ENCODE measurements at regions not wholly inside any gene's neighbourhood (a gene's known extent, or its start where the extent isn't known, plus 50 kb on each side); places are given as distances from the start of the nearest gene placed in this dataset.

DNA sequence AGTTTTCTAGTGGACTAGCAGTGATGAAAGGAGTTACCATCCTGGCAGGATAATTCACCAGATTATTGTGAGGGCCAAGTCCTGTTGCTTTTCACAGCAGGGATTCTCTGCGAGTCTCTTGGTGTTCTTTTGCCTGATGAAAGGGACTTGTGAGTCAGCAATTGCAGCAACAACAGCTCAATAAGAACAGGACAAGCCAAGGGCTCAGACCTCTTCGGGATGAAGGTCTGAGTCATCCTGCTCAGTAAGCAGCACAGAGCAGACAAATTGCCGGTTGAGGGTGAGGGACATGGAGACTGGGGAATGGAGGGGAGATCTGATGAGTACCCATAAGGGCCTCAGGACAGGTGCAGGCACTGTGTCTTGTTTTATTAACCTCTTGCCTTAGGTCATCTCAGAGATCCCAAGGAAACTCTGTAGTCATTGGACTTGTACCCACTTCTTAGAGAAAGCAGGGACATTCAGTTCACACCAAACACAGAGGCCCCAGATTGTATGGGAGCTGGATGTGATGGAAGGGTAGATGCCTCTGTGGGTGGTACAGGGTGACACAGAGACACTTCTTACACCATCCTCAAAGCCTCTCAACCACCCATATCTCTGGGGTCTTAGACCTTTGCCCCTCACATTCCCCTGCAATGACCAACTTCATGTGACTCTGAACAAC is 173.8 kb upstream of the TLE3 start:
- peak; percentile 91 for DNase-seq

- no peak for DNase-seq
Observed at GRCh38 chr15:70270752-70271111, 173.0 kb upstream of the TLE3 start.

DNA sequence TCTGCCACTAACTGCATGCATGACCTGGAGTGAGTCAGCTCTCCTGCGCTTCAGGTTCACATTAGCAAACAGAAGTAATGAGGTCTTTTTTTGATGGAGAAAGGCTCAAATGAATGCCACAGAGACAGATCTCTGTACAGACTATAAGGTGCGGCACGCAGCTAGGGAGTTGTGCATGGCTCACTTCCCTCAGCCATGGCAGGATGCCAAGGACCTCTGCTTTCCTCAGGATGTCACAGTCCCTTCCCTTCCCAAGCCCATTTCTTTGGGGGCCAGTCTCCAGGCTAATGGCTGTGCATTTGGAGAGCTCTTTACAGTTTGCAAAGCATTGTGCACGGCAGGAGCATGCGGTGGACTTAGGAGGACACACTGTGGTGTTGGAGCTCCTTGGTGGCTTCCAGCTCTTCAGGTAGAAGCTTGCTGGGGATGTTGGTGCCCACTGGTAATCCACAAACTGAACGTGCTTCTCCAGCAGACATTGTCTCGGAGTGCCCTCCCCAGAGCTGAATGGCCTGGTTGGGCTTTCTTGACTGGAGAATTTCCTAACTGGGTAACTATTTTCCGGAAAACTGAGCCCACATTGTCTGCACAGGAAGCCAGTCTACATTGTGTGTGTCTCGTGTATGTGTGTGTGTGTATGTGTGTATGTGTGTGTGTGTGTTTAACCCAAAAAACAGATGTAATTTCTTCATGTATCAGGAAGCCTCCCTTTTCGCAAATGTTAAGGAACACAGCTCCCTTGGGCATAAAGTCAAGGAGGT is 172.5 kb upstream of the TLE3 start:
- no peak for DNase-seq

GRCh38 chr15:70269311-70269911 is 171.7 kb upstream of the TLE3 start:
- DNase-seq: no peak

GRCh38 chr15:70268698-70269251 is 171.1 kb upstream of the TLE3 start:
- DNase-seq: no peak

DNA sequence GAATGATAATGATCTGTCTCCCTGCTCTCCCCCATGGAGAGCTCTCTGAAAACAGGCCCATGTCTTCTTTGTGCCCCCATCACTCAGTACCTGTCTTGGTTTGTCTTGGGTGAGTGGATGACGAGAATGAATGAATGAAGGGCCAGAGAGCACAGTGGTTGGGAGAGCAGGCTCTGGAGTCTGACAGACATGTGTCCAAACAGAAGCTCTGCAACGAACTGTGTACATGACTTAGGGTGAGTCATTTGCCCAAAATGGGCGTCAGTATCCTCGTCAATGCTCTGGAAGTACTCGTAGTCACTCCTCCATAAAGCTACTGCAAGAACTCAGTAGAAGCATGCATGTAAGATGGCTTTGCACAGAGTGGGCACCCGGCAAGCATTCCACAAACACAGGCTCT is 170.2 kb upstream of the TLE3 start:
- DNase-seq: no peak

DNA sequence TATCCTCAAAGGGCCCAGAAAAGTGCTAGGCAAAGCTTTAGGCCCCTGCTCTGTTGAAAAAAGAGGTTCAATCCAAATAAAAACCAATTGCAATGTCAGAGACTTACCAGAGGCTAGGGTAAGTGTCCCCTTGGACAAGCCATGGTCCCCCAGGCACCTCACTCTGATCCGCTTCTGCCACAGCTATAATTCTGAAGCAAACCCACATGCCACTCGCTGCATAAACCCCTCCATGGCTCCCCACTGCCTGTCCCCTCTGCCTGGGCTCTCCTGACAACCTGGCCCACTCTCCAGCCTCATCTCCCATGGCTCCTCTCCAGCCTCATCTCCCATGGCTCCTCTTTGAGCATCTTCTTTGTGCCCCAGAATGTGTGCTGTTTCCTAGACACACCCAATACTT is 169.6 kb upstream of the TLE3 start:
- DNase-seq: no peak

DNA sequence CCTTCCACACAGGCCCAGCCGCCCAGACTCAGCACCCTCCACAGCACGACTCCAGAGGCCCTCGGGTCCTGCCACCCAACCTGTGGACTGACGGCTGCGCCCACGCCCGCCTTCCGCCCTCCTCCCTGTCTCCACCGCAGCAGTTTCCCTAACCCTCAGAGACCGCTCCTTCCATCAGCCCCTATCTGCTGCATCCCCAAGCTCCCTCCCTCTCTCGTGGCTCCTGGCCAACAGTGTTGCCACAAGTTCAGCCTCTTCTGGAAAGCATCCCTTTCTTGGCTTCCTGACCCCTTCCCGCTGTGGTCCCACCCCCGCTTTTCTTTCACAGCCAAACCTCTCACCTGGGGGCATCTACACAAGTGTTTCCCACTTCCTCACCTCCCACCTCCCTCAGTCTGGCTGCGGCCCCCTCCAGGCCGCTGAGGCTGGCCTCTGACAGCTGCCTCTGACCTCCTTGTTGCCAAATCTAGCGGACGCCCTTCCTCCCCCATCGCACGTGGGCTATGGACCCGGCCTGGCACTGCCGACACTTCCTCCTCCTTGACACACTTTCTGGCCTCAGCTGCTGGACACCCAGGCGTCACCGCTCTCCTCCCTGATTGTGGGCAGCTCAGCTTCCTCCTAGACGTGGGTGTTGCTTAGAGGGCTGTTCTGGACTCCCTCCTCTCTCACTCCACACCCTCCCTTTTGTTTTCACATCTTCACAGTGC is 168.8 kb upstream of the TLE3 start:
- peak; percentile 77 for DNase-seq

DNA sequence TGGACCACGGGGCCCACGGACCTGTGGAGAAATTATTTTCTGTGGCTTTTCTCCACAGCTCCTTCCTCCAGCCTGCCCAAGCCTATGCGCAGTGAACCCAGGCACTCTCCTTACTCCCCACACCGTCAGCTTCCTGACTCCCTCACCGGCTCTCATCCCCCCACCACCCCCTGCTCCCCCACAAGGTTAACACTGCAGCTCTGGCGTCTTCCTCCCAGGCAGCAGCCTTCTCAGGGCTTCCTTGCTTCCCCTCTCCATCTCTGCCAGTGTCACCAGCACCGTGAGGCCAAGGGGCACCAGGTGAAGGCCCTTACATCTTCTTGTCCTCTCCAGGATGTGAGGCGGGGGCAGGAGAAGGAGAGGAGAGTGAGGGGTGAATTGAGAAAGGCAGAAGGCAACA is 168.3 kb upstream of the TLE3 start:
- no peak for DNase-seq

DNA sequence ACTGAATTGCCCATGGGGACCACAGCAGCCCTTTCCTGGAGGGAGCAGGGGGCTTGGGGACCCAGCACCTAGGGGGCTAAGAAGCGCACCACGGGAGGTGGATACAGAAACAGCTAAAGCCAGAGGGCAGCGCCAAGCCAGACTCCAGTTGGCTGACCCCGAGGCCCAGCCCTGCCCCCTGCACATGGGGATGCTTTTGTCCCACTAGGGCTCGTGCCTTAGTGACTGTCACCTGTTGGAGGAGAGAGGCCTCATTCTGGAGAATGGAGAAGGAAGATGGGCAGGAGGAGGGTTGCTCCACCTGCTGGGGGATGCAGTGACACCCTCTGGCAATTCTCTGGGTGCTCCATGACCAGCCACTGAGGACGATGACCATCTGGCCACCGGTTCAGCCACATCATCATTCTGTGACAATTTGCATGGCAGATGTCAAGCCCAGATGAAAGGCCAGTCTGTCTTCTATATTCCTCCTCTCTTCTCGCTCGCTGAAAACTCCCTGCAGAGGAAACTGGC is 167.8 kb upstream of the TLE3 start:
- no peak for DNase-seq

DNA sequence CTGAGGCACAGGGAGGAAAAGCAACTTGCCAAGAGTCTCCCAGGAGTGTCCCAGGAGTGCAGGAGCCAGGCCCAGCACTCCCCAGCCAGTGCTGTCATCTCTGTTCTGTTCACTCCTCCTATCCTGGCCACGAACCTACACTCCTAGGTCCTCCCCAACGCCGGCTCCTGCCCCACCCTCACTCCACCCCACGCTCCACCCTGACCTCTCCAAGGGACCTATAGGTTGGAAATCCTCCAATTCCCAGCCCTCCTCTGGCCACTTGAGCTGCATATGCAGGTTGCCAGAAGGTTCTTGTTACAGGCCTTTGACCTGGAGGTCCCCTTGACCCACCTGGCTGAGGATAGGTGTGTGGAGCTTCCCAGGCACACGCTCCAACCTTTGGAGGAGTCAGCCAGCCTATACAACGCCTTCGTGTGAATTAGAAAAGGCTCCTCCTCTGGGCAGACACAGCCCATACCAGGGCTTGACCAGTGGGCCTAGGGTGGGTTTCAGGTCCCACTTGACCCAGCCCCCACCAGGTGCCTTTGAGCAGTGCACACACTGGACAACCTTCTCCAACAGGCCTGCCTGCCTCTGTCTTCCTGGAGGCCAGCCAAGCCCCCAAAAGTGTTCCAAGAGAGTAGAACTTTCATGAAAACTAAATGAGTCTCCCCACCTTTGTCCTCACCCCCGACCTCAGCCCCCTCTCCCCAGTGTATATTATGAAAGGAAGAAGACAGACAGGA is 167.2 kb upstream of the TLE3 start:
- no peak for DNase-seq

GRCh38 chr15:70264014-70264582 is 166.4 kb upstream of the TLE3 start:
- DNase-seq: peak; percentile 18

DNA sequence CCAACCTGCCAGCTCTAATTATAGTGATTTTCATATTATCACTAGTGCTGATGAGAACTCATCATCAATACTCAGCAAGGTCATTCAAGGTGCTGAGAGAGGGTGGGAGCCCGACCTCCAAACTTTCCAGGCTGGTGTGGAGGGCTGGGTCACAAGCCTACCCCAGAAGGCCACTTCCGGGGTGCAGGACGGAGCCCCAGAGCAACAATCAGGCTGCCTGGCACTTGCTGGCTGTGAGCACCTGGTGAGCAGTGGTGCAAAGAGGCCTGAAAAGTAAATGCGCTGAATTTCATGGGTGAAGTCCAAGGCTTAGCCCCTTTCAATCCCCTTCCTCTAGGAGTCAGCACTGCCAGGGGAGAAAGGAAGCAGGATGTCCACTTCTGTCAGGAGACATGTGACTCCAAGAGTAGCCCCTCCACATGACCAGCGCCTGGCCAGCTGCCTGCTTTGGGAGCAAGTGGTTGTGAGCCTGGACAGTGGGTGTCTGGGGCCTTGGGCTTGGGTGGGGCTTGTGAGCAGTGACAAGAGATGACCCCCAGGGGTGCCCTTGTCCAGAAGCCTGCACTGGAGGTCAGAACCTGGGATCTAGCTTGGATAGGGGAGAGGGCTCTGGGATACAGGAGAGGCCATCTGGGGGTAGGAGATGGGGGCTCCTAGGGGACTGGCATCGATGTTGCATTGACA is 165.0 kb upstream of the TLE3 start:
- no peak for DNase-seq

- no peak for DNase-seq
Observed at GRCh38 chr15:70262171-70262570, 164.5 kb upstream of the TLE3 start.

DNA sequence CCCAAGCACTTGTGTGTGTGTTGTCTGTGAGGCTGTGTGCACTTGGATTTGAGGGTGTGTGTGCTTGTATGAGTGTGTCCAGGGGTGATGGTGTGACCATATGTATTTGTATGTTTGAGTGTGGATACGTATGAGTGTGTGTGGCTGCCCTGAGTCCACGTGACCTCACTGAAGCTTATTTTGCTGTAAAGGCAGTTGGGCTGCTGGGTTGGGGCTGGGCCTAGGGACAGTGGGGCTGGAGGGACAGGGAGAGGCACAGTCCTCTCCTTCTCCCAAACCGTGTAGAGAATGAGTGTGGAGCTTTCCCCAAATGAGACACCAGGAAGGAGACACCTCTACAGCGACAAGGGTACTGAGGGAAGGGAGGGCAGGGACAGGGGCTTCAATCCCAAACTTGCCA is 163.4 kb upstream of the TLE3 start:
- no peak for DNase-seq

GRCh38 chr15:70260580-70260979 is 162.9 kb upstream of the TLE3 start:
- no peak for DNase-seq

DNA sequence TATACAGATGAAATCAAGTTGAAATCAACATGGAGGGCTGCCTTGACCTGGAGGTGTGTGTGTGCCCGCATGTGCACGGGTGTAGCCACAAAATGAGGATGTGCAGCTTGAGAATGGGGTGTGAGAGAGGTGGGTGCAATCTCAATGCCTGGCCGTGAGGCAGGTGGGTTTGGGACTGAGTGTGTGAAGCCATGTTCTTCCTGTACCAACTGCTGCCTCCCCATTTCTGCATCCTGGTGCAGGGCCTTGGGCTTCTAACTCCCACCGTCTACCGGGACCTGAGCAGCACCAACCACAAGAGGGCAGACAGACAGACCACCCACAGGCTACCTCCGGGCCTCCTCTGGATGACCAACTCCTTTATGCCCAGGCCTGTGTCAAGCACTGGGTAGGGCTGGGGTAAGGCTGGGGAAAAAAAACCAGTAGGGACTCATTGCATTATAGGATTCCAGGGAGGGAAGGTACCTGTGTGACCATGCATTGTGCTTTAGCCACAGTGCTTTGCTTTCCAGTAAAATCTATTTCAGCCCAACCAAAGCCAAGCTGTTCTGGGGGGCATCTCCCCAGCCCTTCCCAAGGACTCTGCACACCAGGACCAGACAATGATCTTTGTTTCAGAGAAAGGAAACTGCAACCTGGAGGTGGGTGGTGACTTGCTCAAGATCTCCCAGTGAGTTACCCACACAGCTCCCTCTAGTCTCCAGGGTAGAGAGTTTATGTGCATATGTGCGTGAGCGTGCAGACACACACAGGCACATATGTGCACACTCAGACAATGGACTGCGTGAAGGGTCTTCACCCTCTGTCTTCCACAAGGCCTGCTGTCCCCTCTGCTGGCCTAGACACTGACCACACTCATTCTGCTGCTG is 162.2 kb upstream of the TLE3 start:
- DNase-seq: no peak

DNA sequence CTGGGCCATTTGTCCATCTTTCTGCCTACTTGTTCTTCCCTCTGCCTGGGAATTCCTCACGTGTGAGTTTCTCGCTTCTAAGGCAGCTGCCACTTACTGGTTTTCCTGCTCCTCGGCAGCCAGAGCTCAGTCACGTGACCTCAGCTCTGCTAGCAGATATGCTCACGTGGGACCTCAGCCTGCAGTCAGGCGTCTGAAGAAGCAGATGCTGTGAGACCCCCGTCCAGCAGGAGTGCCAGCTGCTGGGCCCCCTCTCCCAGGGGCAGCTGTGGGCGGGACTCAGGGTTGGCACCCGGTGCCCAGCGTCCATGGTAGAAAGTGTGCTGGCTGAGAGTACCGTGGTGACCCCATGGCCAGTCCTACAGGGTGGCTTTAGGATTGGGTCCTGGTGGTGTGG is 161.3 kb upstream of the TLE3 start:
- no peak for DNase-seq

- DNase-seq: no peak
Observed at GRCh38 chr15:70258369-70259027, 160.8 kb upstream of the TLE3 start.
